GM08714 (cell line): ENCODE measurements at regions not wholly inside any gene's neighbourhood (a gene's known extent, or its start where the extent isn't known, plus 50 kb on each side); places are given as distances from the start of the nearest gene placed in this dataset.
"Not testable (repeated sequence)": the region's sequence is repeated elsewhere in the genome, so short reads cannot be mapped to it uniquely, and the experiment has no call there.

Source experiments
- H3K4me3 ChIP-seq: fragments of 200-500 bp; sonication (Bioruptor generic); 2 replicates; pipeline ENCODE4 v1.5.1; 2014; ENCODE audit warnings: mild to moderate bottlenecking, low read length, inconsistent platforms
- ZNF274 ChIP-seq: IDR thresholded peaks from 2 replicates; pipeline ENCODE4 v1.6.1; 2012; ENCODE audit warnings: mild to moderate bottlenecking, low read depth, low read length

DNA sequence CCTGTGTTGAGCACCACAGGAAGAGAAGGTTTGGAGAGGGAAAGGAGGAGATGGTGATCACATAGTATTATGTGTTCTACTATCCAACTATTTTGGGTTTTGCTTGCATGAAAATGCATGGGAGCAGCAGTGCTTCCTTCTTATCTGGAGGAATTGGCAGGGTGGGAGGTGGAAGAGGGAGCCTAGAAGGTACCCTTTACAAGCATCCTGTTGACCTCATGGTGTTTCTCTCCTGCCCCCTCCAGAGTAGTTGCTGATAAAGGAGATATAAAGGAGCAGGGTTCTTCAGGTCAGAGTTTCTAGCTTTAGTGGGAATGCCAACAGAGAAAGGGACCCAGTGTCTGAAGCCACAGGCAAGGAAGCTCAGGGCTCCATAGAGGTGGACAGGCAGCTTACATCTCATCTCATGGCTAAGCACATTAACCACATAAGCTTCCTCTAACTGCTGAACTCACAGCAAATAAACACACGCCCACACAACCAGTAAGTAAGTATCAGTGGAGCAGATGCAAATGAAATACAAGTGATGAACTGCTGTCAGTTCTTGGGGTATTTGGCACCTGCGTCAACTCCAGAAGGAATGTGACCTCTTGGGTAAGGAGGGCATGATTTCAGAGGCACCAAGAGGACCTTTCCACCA is 174.2 kb upstream of the SLC38A2 start:
- no peak for TF ChIP-seq ZNF274

DNA sequence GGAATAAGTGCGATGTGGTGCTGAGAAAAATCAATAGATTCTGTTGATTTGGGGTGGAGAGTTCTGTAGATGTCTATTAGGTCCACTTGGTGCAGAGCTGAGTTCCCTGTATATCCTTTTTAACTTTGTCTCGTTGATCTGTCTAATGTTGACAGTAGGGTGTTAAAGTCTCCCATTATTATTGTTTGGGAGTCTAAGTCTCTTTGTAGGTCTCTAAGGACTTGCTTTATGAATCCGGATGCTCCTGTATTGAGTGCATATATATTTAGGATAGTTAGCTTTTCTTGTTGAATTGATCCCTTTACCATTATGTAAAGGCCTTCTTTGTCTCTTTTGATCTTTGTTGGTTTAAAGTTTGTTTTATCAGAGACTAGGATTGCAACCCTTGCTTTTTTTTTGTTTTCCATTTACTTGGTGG is 170.8 kb upstream of the SLC38A2 start:
- not testable (repeated sequence) for H3K4me3 ChIP-seq

More for the DNA sequence above, 174.2 kb upstream of the SLC38A2 start:
- H3K4me3 ChIP-seq: no peak overlapping the region

DNA sequence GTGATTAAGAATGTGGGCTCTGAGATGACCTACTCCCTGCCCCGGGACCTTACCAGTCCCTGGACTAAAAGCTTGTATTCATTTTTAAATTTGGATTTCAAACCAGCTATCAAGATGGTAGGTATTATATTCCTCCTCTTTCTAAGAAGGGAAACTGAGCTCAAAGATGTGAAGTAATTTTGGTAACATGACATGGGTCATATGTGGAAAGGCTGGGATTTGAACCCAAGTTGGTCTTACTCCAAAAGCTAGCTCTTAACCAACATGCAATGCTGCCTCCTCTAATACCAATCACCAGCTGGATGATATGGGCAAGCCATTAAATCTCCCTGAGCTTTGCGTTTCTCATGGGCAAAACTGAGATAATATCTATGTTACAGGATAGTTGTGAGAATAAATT is 166.4 kb upstream of the SLC38A2 start:
- no peak overlapping the region for H3K4me3 ChIP-seq
- TF ChIP-seq ZNF274: no peak

DNA sequence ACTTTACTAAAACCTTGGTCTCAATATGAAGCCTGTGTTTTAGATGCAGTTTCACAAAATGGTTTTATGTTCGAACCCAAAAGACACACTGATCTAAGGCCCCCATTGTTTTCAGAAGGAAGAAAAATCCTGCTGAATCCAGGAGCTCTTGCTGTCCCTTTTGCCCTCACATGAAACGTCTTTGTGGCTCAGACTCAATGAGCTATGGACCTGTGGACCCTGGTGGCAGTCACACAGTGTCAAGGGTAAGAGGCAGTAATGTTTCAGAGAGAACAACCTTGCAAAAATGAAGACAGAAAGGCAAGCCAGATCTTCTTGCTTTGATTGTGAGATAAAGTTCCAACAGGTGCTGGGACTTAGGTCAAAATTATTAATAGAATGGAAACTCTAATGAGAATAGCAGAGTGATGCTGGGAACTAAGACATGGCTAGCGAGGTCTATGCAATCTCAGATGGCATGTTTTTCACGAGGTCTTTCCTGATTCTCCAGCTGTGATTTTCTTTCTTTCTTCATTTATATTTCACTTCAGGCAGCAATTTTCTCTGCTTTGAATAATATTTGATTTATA is 164.9 kb upstream of the SLC38A2 start:
- no peak for TF ChIP-seq ZNF274

DNA sequence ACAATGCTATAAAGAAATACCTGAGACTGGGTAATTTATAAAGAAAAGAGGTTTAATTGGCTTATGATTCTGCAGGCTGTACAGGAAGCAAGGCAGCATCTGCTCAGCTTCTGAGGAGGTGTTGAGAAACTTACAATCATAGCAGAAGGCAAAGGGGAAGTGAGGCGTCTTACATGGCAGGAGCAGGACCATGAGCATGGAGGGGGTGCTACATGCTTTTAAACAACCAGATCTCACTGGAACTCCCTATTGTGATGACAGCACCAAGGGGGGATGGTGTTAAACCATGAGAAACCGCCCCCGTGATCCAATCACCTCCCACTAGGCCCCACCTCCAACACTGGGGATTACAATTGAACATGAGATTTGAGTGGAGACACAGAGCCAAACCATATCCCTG is 163.7 kb upstream of the SLC38A2 start:
- not testable (repeated sequence) for H3K4me3 ChIP-seq

More for the DNA sequence above, 164.9 kb upstream of the SLC38A2 start:
- H3K4me3 ChIP-seq: no peak overlapping the region

- no peak for TF ChIP-seq ZNF274
- H3K4me3 ChIP-seq: no peak overlapping the region
Measured at GRCh38 chr12:46535907-46536306, 163.3 kb upstream of the SLC38A2 start.

DNA sequence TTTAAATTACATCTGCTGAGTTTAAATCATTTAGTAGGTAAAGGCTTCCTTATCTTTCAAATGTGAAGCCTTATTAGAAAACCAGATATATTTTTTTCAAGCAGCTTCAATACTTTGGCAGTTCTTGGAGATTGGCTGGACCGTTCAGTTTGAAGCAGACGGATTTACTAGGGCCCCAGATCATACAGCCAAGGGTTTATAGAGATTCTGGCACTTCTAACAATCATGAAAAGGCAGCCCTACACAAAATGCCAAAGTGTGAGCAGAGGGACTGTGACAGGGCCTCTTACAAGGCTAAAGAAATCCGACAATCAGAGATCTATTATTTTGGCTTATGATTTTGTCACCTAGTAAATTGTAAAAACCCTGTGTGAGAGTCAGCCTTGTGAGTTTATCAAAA is 162.8 kb upstream of the SLC38A2 start:
- H3K4me3 ChIP-seq: no peak overlapping the region
- no peak for TF ChIP-seq ZNF274

GRCh38 chr12:46534327-46534840 is 161.8 kb upstream of the SLC38A2 start:
- no peak for TF ChIP-seq ZNF274
- H3K4me3 ChIP-seq: no peak overlapping the region

DNA sequence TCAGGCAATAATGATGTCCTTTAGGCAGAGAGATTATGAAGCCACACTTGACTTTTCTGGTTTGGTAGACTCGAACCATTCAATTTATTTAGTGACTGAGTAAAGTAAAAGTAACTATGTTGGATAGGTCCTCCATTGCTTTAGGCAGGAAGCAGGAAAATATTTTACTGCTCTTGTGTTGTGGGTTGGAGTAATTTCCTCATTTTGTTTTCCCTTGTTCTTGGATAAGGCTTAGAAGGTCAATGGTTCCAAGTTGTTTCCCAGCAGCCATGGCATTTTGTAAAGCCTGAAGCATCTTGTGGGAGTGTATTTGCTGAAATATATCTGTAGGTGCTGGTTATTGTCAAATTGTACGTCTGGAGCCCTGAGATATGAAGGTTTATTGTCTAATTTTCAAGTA is 161.2 kb upstream of the SLC38A2 start:
- TF ChIP-seq ZNF274: no peak
- H3K4me3 ChIP-seq: no peak overlapping the region

GRCh38 chr12:46531804-46532203 is 159.2 kb upstream of the SLC38A2 start:
- H3K4me3 ChIP-seq: no peak overlapping the region
- TF ChIP-seq ZNF274: no peak

DNA sequence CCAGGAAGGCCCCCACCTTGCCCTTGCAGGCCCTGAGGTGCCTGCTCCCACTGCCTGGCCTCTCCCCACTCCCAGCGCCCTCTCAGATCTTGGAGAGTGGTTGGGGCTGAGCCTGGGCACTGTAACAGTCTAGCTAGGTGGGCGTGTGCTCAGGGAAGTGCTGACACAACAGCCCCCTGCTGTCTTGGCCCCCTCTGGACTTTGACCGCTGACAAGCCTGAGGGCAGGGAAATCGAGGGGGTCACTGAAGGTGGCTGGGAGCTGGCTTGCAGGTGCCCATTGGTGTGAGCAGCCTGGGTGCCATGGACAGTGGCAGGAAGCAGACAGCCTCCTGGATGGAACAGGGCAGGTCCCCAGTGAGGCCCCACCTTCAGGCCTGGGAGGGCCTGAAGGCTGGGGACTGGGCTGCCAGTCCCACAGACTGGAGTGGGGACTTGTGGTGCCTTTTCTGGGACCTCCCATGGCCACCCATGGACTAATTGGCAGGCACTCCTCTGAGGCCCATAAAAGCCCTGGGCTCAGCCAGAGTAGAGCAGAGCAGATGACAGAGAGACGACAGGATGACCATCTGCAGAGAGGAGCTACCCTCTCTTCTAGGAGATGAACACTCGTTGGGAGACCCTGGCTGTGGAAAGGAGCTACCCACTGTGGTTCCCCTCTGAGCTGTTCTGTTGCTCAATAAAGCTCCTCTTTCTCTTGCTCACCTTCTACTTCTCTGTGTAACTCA is 158.6 kb upstream of the SLC38A2 start:
- no peak for TF ChIP-seq ZNF274
- H3K4me3 ChIP-seq: no peak overlapping the region

DNA sequence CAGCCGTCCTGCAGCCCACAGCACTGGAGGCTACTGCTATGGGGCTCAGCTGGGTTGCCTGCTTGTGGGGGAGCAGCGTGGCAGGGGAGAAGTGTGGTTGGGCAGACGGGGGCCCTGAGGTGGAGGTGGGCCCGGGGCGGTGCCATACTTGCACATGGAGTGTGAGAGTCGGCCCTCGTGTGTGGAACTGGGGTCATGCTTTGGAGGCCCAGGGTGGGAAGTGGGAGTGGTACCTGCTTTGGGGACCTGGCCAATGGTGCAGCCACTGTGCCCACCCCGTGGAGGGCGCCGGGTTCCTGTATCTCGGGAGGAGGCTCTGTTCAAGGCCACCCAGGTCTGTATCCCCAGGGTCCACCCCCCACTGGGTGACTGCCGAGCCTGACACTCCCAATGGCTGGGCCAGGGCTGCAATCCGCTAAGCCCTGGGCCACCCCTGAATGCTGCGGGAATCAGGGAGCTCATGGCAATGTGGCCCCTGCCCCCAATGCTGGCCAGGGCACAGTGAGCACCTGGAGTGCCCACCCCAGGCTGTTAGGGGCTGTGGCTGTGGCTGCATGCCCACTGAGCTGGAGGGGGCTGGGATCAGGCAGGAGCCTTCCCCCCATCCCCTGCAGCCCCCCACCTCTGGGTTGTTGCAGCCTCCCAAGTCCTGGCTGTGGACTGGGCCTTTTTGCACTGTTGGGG is 157.9 kb upstream of the SLC38A2 start:
- TF ChIP-seq ZNF274: no peak
- no peak overlapping the region for H3K4me3 ChIP-seq

- H3K4me3 ChIP-seq: no peak overlapping the region
- no peak for TF ChIP-seq ZNF274
Measured at GRCh38 chr12:46526233-46526632, 153.7 kb upstream of the SLC38A2 start.

DNA sequence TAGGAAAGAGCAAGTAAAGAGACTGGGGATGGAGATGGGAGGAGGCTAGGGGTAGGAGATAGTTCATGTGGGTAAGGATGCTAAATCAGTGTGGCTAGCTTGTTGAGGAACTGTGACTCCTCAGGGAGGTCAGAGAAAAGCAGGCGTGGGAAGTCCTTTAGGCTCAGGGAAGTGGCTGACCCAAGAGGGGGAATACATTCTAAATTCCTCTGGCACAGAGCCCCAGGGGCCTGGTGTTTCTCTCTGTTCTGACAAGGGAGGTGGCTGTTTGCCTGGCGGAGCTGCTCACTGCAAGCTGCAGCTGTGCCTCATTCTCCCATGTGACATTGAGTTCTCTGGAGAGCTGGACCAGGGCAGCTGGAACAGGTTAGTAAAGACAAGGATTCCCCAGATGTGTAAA is 152.2 kb upstream of the SLC38A2 start:
- no peak for TF ChIP-seq ZNF274

More for the DNA sequence above, 152.2 kb upstream of the SLC38A2 start:
- no peak overlapping the region for H3K4me3 ChIP-seq
